SW480 (cell line): ENCODE measurements at regions not wholly inside any gene's neighbourhood (a gene's known extent, or its start where the extent isn't known, plus 50 kb on each side); places are given as distances from the start of the nearest gene placed in this dataset.

Source experiments
- DNase-seq: peaks from one replicate; pipeline ENCODE4 v3.0.0-alpha.2; 2016; ENCODE audit warnings: low spot score

DNA sequence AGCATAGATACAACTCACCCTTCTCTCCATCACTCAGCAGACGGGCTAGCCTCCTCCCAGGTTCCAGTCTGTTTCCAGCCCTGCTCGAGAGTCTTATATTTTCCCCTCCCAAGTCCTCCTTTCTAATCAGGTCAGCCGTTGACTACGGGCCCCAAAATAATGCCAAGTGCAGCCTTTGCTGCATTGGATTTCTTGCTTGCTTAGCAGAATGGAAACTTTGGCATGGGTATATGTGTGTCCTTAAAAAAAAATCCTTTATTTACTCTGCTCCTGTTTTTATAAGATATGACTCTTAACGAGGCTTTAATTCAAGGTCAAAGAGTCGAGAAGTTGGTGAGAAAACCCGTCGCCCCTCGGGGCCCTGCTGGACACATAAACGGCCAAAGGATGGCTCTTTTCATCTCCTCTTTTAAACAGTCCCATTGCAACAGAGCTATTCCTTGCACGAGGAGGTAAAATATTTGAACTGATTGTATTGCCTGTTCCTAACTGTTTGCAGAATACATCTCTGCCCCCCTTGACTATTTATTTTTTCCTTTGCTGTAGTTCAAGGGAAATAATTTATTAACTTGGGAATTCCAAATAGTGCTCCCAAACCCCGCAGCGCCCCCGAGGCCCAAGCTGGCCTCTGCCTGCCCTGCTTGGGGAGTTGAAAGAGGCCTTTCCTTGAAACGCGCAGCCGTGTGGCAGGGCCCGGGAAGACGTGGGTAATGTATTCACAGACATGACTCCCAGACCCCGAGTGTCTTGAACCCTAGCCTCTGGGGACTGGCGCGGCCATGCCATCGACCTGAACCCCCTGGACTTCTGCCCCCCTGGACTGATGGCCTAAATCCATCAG, 156.5 kb upstream of the MYL2 start:
- no peak for DNase-seq

DNA sequence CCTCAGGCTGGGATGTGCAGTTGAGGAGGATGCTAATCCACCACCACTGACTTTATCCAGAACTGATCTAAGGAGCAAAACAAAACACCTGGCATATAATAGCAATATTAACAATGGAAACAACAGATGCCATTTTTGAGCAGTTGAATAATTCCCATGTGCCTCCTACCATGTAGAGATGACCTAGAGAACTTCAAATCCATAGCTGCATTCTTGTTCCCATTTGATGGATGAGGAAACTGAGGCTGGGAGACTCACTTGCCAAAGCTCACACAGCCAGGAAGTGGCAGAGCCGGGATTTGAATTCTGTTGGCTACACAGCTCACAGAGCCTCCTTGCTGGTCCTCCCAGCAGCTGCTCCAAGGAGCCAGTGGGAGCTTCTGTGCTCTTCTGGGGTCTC, 155.8 kb upstream of the MYL2 start:
- no peak for DNase-seq

DNA sequence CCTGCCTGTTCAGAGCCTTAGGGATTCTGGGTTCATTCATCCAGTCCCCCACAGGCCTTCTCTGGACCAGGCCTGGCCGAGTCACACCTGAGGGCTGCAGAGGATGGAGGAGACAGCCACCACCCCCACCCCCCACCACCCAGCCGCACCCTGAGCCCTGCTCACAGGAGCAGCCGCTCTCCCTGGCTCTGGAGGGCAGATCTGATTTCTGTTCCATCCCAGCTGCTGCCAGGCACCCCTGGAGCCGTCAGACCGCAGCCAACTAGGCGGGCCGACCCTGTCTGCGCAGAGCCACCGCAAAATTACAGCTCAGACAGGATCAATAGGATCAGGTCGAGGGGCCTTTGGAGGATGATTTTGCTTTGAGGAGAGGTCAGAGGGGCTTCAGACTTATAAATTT, 154.6 kb upstream of the MYL2 start:
- no peak for DNase-seq

DNA sequence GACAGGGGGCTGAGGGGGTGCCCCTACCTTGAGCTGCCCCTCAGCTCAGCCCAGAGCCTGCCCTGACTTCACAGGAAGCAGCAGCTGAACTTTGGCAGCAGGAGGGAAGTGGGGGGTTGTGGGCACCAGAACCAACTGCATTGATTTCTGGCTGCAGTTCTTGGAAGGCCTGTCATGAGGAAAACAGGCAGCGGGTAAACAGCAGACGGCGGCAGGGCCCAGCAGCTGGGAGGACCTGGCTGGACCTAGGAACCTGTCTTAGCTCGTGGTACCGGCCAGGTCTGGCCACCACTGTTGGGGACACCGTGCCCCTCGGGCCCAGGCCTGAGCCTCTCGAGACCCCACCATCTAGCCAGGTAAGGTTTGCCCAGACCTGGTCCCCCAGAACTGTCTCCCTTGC, 154.2 kb upstream of the MYL2 start:
- DNase-seq: no peak

DNA sequence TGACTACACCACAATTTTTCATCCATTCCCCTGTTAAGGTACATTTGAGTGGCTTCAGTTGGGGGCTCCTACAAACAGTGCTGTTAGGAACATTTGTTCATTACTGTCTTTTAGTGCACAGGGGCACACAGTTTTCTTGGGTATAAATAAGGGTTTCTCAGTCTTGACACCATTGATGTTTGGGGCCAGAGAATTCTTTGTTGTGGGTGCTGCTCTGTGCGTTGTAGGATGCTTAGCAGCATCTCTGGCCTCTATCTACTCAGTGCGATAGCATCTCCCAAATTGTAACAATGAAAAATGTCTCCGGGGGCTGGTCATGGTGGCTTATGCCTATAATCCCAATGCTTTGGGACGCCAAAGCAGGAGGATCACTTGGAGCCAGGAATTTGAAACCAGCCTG, 153.0 kb upstream of the MYL2 start:
- no peak for DNase-seq

DNA sequence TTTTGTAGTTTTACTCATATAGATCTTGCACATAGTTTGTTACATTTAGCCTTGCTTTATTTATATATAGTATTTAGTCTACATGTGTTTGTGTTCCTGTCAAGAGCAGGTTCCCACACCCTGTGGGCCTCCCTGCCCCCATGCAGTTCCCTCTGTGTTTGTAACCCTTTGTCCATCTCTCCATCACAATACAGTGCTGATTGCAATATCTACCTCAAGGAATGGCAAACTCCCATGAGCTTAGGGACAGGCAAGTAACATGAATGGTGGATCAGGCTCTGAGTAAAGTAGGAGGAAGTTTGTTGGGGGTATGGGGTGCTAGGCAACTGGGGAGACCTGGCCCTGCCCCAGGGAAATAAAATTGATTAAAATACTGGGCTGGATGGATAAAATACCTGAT, 151.9 kb upstream of the MYL2 start:
- DNase-seq: no peak

DNA sequence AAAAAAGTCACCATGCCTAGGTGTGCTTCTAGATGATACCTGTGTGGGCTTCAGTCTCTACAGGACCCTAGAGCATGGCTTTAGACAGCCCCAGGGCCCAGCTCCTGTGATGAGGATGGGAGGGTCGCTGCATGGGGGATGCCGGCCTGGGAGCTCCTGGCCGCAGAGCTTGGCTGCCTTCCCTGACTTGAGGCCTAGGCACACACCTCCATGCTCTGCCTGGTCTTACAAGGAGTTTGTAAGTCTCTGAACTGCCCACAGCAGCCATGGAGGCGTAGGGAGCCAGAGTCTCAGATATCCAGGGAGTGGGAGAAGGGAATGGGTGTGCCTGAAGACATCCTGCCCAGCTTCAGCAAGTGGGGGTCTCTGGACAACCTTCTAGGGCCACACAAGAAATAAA, 149.5 kb upstream of the MYL2 start:
- DNase-seq: no peak

DNA sequence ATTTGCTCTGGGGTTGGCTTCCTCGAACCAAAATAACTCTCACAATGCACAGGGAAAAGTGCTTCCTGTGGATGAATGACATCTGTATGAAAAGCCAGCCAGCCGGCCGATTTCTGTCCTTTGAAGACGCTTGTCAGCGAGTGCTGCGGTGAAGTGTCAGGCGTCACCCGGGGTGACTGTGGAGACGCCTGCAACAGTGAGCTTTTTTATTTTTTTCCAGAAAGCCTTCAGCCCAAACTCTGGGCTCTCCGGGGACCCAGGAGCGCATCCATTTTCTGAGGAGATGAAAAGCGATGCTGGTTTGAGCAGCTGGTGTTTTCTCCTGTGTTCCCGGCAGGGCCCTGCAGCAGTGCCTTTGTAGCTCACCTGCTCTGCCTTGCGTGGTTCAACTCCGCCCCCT, 147.9 kb upstream of the MYL2 start:
- DNase-seq: no peak

DNA sequence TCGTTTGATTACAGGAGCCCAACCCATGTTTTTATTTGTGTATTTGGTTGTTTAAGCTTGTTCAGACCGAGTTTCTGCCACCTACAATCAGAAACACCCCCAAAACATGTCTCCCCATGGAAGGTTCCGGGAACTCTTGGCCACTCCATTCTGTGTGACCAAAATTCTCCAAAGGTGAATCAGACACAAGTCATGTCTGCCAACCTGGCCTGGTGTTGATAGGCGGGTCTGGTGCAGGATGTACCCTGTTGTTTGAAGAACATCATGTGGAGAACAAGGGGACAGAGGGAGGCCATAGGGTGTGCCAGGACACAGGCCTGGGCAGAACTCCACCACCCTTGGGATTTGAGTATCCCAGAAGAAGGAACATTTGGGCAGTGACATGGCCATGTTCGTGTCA, 147.1 kb upstream of the MYL2 start:
- no peak for DNase-seq

DNA sequence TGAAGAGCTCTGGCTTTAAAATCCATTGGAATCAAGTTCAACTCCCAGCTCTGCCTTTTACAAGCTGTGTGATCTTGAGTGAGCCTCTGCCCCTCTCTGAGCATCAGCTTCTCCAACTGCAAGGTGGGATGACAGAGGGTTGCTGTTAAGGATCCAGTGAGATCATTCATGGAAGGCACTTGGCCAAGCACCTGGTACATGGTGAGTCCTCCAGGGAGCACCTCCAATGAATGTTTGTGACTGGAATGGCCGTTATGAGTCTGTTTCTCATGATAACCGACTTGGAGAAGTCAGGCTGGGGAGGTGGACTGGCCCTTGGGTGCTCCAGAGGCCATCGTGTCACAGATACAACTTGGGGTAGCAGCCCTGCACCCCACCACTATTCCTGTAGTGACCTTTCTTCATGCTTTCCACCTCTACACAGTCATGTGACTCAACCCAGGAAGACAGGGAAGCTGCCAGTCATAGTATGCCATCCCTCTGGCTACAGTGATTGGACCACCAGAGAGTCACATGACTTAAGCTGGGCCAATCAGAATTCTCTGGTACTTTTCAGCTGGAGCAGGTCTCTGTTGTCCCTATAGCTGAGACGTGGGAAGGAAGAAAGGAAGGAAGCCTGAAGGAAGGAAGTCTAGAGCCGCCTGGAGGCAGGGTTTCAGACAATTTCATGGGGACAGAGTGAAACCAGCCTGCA, 146.5 kb upstream of the MYL2 start:
- DNase-seq: peak; percentile 36

DNA sequence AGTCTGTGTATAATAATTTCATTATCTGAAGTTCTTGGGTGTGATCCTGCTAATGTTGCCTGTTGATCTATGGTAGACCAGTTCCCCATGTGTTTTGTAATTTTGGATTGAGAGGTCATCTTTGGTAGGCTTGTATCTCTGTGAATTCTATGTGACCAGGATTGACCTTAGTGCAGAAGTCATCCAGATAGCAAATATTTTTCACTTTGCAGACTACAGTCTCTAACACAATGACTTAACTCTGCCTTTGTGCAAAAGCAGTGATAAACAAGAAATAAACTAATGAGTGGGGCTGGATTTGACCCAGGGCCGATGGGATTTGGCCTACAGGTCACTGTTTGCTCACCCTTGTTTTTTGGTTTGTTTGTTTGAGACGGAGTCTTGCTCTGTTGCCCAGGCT, 144.6 kb upstream of the MYL2 start:
- no peak for DNase-seq

DNA sequence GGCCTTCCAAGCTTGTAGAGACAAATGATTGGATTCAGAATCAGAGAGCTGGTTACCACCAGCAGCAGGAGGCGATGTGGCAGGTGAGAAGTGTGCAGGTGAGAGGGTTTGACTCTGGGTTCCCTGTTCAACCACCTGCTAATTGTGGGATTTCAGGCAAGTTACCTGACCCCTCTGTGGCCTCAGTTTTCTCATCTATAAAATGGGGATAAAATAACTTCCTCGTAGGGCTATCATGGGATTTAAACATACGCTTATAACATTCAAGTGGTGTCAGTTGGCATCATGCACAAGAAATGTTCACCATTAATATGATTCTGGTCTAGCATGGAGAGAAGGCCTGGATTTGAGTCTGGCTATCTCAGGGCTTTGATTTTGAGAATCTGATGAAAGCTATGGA, 143.8 kb upstream of the MYL2 start:
- DNase-seq: no peak

DNA sequence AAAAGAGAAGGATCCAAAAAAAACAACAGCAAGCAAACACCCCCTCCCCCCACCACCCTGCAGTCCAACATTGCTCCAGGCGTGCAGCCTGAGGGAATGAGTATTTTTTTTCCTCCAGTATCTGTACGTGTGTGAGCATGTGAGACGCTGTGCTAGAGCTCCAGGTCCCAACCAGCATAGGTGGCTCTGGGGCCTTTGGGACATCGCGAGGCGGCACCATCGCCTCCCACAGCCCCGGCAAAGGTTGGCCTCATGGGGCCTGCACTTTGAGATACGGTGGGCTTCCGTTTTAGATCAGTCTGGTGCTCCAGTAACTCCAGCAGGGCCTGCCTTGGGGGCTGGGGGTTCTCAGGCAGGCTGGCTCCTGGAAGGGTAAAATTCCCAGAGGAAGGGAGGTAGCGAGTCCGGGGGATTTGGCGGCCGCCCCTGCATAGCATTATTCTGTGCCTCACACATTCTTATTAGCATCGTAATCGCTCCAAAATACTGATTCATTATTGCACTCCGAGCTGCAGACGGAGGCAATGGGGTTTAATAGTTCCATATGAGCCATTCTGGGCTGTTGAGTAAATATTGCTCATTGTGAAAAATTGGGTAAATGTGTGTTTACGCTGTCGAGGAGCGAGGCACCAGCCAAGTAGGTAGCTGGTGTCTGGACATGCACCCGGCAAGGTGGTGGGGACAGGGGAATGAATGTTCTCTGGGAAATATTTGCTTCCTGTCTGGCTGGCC, 143.1 kb upstream of the MYL2 start:
- DNase-seq: no peak

DNA sequence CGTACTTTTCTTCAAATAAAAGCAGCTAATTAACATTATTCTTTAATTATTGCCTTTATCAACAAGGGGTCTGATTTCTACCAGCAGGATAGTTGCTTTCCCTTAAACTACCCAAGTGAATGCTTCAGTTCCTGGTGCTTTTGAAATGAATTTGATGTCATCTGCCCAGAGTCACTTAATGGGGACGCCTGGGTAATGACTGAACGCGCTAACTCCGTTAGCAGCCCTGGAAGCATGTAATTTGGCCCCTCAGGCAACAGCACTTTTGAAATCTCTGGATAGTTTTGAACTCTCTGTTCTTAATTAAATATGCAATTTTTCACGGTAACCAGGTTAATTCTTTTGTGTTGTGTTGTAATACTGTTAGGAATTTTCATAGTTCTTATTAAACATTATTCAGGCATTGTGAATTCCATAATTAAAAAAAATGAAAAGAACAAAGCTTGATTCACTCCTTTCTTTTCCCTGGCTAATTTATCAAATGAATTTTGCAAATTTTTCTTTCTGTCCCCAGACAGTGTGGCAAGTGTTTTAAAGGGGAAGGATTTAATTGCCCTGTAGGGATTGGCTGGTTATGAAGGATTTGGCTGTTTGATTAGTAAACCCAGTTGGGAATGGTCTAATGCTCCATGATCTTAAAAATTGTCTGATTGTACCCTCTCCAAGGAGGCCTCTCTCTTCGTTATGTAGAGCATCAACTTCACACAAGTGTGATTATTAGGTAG, 137.5 kb upstream of the MYL2 start:
- no peak for DNase-seq

DNA sequence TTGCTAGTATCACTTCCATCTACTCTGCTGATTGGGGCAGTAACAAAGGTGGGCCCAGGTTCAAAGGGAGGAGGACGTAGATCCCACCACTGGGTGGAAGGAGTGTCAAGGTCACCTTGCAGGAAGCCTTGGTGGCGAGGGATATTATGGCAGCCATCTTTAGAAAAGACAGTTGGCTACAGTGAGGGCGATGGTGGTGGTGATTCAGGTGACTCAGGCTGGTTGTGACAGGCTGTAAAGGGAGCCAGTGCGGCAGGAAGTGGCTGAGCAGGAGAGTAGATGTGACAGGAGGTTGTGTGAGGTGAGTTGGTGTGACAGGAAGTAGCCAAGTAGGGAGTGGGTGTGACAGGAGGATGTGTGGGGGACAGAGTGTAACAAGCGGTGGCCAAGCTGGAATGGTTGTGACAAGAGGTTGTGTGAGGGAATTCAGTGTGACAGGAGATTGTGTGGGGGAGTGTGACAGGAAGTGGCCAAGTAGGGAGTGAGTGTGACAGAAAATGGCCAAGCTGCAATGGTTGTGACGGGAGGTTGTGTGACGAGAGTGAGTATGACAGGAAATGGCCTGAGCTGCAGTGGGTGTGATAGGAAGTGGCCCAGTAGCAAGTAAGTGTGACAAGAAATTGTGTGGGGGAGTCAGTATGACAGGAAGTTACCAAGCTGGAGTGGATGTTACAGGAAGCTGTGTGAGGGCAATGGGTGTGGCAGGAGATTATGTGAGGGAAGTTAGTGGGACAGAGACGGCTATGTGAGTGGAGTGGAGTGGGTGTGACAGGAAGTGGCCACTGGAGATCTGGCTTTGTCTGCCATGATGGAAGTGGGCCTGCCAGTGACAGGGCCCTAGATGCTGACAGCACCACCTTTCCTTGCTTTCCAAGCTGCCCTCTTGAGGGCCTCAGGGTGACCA, 136.5 kb upstream of the MYL2 start:
- DNase-seq: peak; percentile 40

DNA sequence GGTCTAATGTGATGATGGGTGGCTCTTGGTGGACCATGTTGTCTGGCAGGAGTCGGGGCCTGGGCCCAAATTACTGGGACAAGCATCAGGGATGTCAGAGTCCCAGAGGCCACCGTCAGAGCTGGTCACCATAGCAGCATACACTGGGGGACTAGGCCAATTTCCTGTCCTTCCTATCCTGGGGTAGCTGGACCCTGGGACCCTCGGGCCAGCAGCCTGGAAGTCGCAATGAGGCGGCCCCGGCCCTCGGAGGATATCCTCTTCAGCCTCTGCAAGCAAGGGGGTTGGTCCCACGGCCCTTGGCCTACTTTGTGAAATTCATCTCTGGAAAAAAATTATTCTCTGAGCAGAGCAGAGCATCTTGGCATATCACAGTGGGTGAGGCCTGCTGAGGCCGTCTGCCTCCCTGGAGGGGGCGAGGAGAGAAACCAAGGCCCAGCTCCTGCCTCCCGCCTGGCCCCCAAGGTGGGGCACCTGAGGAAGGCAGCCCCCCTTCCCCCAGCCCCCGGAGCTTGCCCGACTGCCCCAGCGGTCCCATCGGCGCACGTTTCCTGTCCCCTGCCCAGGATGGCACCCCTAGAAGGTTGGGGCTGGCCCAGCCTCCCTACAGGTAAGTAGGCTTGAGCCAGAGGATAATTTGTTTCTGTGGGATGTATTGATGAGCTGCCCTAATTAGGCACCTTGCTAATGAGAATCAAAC, 135.0 kb upstream of the MYL2 start:
- no peak for DNase-seq

DNA sequence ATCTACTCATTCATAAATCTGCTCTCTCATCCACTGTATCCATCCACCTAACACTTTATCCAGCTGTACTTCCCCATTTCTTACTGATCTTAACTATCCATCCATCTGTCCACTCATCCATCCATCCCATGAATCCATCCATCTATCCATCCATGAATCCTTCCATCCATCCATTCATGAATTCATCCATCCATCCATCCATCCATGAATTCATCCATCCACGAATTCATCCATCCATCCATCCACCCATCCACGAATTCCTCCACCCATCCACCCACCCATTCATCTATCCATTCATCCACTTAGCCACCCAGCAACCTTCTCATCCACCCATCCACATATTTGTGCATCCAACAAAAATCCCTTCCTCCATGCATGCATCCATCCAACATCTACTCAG, 128.6 kb upstream of the MYL2 start:
- DNase-seq: no peak

DNA sequence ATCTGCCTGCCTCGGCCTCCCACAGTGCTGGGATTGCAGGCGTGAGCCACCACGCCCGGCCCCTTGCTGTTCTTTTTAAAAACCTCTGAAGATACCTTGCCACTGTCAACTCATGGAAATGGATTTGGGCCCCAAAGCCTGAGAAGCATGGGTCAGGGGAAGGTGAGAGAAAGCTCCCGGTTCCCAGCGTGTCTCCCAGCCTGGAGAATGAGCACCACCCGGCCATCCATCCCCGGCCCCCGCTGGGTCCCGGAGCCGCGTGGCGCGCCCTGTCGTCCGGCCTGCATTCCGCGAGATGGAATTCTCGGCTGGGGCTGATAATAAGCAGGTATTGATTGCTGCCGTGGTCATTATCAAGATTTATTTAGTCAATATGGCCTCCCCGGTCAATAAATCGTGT, 126.5 kb upstream of the MYL2 start:
- no peak for DNase-seq

DNA sequence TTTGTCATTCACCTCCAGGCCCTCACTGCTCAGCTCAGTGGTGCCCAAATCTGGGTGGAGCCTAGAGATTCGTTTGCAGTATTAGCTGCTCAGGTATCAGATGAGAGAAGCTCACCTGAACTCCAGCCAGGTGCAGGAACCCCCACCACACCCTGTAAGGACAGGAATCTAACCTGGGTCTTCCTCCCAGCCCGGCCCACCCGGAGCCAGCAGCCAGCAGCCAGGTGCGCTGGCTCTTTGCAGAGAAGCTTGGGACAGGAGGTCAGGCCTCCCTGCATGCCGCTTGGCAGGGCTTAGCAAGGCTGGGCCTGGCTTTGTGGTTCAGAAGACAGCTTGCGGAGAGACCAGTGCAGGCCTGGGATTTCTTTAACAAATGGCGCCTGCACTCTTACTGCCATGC, 125.6 kb upstream of the MYL2 start:
- DNase-seq: no peak

DNA sequence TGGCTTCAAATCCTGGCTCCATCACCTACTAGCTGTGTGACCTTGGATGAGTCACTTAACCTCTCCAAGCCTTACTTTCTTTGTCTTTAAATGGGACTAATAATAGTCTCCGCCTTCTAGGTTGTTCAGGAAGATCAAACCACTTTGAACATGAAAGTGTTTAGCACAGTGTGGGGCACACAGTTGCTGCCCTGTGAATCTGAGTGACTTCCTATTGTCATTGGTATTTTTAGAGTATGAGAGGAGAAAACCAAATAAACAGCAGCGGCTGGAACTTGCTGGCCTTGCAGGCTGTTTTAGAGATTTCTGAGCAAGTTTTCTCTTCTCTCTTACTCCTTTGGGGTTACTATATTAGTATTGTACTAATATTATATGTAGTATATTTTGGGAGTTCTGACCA, 120.7 kb upstream of the MYL2 start:
- no peak for DNase-seq

DNA sequence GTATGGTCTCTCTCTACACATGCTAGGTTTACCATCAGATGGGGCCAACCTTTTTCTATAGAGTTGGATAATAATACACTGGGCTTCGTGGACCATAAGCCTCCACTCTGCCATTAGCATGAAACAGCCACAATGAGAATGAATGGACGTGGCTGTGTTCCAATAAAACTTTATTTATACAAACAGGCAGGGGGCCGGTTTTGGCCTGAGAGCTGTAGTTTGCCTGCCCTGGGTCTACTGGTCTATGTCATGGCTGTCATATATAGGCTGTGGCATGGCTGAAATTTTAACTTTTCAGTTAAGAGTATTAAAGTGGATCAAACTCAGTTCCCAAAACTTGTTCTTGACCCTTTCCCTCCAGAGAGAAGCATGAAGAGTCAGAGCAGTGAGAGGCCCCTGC, 120.3 kb upstream of the MYL2 start:
- no peak for DNase-seq
